K562 (cell line): ENCODE measurements at regions not wholly inside any gene's neighbourhood (a gene's known extent, or its start where the extent isn't known, plus 50 kb on each side); places are given as distances from the start of the nearest gene placed in this dataset.

Experiments
- ATAC-seq: fragments of 200-7000 bp; cut with Tn5 transposase; 3 replicates; pipeline ENCODE4 v1.9.1; 2020; ENCODE audit warnings: moderate library complexity
- BruUV-seq: library from RNA; stranded (reverse); fragments of 400-500 nt; replicated peaks from 2 replicates; lab custom pipeline; 2021; lab: Mats Ljungman, UMichigan
- CTCF ChIA-PET: fragments of 300-600 bp; formaldehyde crosslinking; extraction: SDS; loops from one replicate; lab custom pipeline; 2021; ENCODE audit warnings: low intra/inter-chr PET ratio; lab: Yijun Ruan, JAX
- POLR2A ChIA-PET: fragments of 300-600, 350-650 bp; sonication (Branson Sonifier 250); formaldehyde crosslinking; extraction: SDS; loops from one replicate; lab custom pipeline; 2021; ENCODE audit warnings: antibody characterized with exemption, inconsistent platforms; lab: Yijun Ruan, JAX
- DNase-seq, 4 experiments: peaks; one replicate each; pipeline versions ENCODE4 v3.0.0 to v3.0.0-alpha.2; 2011 to 2018; ENCODE audit warnings: low spot score in 3 of 4, mixed read lengths in 3 of 4; ENCODE audit errors: extremely low read depth in 1 of 4
- FAIRE-seq: peaks from 2 replicates; lab custom pipeline; 2011; peaks lifted over from hg19 to GRCh38; lab: Jason Lieb, UNC
- H2AFZ ChIP-seq: 2 replicates; pipeline ENCODE4 v1.6.0; 2011; ENCODE audit warnings: low read depth, low read length, control low read depth, inconsistent platforms
- H3K27ac ChIP-seq: fragments of 200-600 bp; 3 replicates; pipeline ENCODE4 v1.8.0; 2011; ENCODE audit warnings: low read depth, mild to moderate bottlenecking, control low read depth, inconsistent platforms, low read length, moderate library complexity, mixed read lengths; ENCODE audit errors: extremely low read depth
- H3K27me3 ChIP-seq, 2 experiments: fragments of 300-600 bp in 1 of 2; 2 replicates in 1 of 2; 3 replicates in 1 of 2; pipeline versions ENCODE4 v1.6.0 to v1.8.0; 2011; ENCODE audit warnings: inconsistent platforms in 2 of 2, low read length in 2 of 2, mild to moderate bottlenecking in 1 of 2, mixed read lengths in 1 of 2, moderate library complexity in 1 of 2; ENCODE audit not compliant: control insufficient read depth in 2 of 2, insufficient read depth in 2 of 2
- H3K36me3 ChIP-seq: fragments of 300-600 bp; 3 replicates; pipeline ENCODE4 v1.8.0; 2011; ENCODE audit warnings: mild to moderate bottlenecking, low read length, inconsistent platforms; ENCODE audit not compliant: control insufficient read depth, insufficient read depth
- H3K4me1 ChIP-seq, 2 experiments: fragments of 200-600 bp in 1 of 2; replicated peaks in 1 of 2; 2 replicates in 1 of 2; 3 replicates in 1 of 2; pipeline versions ENCODE4 v1.5.1 to v1.8.0; 2011; ENCODE audit warnings: inconsistent platforms in 2 of 2, low read length in 2 of 2, mild to moderate bottlenecking in 1 of 2, mixed read lengths in 1 of 2, moderate library complexity in 1 of 2; ENCODE audit not compliant: control insufficient read depth in 2 of 2, insufficient read depth in 2 of 2
- H3K4me2 ChIP-seq: 2 replicates; pipeline ENCODE4 v1.6.1; 2011; ENCODE audit warnings: low read length, control low read depth, inconsistent platforms, mixed read lengths; ENCODE audit not compliant: insufficient read depth
- H3K4me3 ChIP-seq: fragments of 200-600 bp; sonication (generic), shearing (Covaris generic); 2 replicates; pipeline ENCODE4 v1.5.1; 2016; ENCODE audit warnings: control low read depth, inconsistent platforms
- H3K79me2 ChIP-seq: fragments of 200-600 bp; 3 replicates; pipeline ENCODE4 v1.8.0; 2011; ENCODE audit warnings: low read length, inconsistent platforms; ENCODE audit not compliant: control insufficient read depth, insufficient read depth
- H3K9ac ChIP-seq, 2 experiments: 2 replicates each; pipeline versions ENCODE4 v1.6.0 to v1.6.1; 2011; ENCODE audit warnings: low read depth in 2 of 2, low read length in 2 of 2, control low read depth in 1 of 2, inconsistent platforms in 1 of 2, mild to moderate bottlenecking in 1 of 2, mixed read lengths in 1 of 2; ENCODE audit not compliant: insufficient read depth in 1 of 2
- H3K9me1 ChIP-seq: one replicate; pipeline ENCODE4 v1.6.0; 2011; ENCODE audit warnings: inconsistent platforms, mild to moderate bottlenecking, low read length, moderate library complexity; ENCODE audit not compliant: control insufficient read depth, insufficient read depth
- H3K9me3 ChIP-seq: replicated peaks from 2 replicates; pipeline ENCODE4 v1.5.1; 2011; ENCODE audit warnings: low read depth, low read length, inconsistent platforms; ENCODE audit not compliant: control insufficient read depth, insufficient read depth
- H4K20me1 ChIP-seq: replicated peaks from 2 replicates; pipeline ENCODE4 v1.6.1; 2011; ENCODE audit warnings: low read length, inconsistent platforms, mixed read lengths; ENCODE audit not compliant: control insufficient read depth, insufficient read depth
- DNMT1 ChIP-seq: fragments of 450-650 bp; IDR thresholded peaks from 2 replicates; pipeline ENCODE4 v1.6.1; 2016; ENCODE audit warnings: antibody characterized with exemption, mild to moderate bottlenecking
- ELK3 ChIP-seq: fragments of 450-650 bp; formaldehyde crosslinking; IDR thresholded peaks from 2 replicates; pipeline ENCODE4 v1.4.0; 2020; ENCODE audit warnings: mild to moderate bottlenecking
- ESRRB ChIP-seq: fragments of 250-450 bp; sonication (Bioruptor Pico); IDR thresholded peaks from 2 replicates; pipeline ENCODE4 v1.5.0; 2020; ENCODE audit warnings: mild to moderate bottlenecking, moderate library complexity, borderline replicate concordance
- HOMEZ ChIP-seq: fragments of 250-450 bp; sonication (Bioruptor Pico); IDR thresholded peaks from 2 replicates; pipeline ENCODE4 v1.4.0; 2020; ENCODE audit warnings: mild to moderate bottlenecking, moderate library complexity
- NRF1 ChIP-seq, 2 experiments: fragments of 450-650 bp; IDR thresholded peaks in 1 of 2; conservative IDR thresholded peaks in 1 of 2; 2 replicates each; pipeline ENCODE4 v1.6.1; 2014; ENCODE audit warnings: mild to moderate bottlenecking in 2 of 2
- SAFB2 ChIP-seq: fragments of 200-400 bp; formaldehyde crosslinking; IDR thresholded peaks from 2 replicates; pipeline ENCODE4 v1.6.1; 2018; ENCODE audit warnings: borderline replicate concordance, low read length, low read depth, moderate library complexity; ENCODE audit not compliant: severe bottlenecking
- ZEB2 ChIP-seq: fragments of 450-650 bp; IDR thresholded peaks from 2 replicates; pipeline ENCODE4 v1.6.1; 2016
- ZFX ChIP-seq: sonication (generic); formaldehyde crosslinking; IDR thresholded peaks from 2 replicates; pipeline ENCODE4 v1.8.0; 2022; ENCODE audit warnings: mild to moderate bottlenecking, missing genetic modification reagents, moderate library complexity
- ZNF644 ChIP-seq: fragments of 200-800 bp; sonication (Bioruptor generic); IDR thresholded peaks from 2 replicates; pipeline ENCODE4 v1.6.1; 2016; ENCODE audit warnings: low read depth, missing genetic modification characterization, missing compliant biosample characterization
- WGBS: fragments of 100-300 bp; shearing (Covaris generic); methylation state at CpG from one replicate; pipeline ENCODE4 v1.1.6; 2016; ENCODE audit warnings: low coverage, mixed read lengths; ENCODE audit not compliant: insufficient coverage; ENCODE audit errors: missing lambda C conversion rate; 5-methylcytosine and 5-hydroxymethylcytosine counted together
- in situ Hi-C: fragments of 300-500 bp; cut with MboI; formaldehyde crosslinking; loops from 4 replicates; pipeline ENCODE4 v1.15.0; 2018; ENCODE audit warnings: inconsistent platforms, mixed read lengths
- intact Hi-C: fragments of 100-400 bp; cut with micrococcal nuclease; formaldehyde crosslinking; loops from 2 replicates; pipeline ENCODE4 v1.14.2; 2022

DNA sequence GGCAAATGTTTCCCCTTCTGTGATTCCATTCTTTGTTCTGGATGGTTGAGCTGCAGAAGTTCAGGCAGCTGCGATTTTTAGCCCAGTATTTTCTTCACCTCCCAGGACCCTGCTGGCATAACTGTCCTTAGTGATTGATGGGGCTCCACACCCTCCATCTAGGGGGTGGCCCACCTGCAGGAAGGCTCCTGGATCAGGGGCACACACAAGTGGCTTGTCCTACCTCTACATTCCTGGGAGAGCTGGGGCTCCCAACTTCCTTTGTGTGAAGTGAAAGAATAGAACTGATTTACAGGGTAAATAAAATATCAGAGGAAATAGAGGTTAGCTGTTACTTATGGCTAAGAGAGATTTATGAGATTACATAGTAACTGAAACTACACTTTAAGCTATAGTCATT lies 129.5 kb upstream of the MAP3K7 start (continued):
- no peak for TF ChIP-seq SAFB2
- TF ChIP-seq ZNF644 (tag) = no peak
- TF ChIP-seq HOMEZ (CRISPR knock-in tag) = no peak

DNA sequence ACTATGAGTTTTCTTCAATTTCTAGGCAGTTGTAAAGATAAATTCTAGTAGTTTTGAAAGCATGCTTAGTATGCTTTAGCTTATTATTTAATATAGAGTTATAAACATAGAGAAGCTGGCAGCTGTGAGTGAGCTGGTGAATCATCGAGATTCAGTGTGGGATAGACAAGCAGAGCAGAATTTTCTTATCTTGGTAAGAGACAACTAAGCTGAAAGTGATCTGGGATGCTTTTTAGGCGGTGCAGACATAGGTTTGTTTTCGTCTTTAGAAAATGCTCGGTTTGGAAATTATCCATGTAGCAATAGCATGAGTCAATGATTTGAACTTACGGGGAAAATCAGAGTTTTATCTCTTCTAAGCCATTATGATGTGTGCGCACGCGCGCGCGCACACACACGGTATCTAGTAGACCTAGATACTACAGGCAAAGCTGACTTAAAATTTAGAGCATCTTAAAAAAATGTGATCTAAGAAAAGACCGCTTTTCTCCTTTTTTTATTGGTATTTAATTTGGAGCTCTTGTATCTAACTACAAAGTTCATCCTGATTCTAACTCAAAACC lies 128.3 kb upstream of the MAP3K7 start:
- in situ Hi-C loops (no loop called here), intact Hi-C loops (no loop called here)
- no peaks in the 10 kb centered on the region; a peak in 2 of 5 replicates for H3K27me3 ChIP-seq
- no peak overlapping the region for H2AFZ ChIP-seq
- BruUV-seq = no TSS peak
- FAIRE-seq (no peak), DNase-seq (no peak), ATAC-seq (no peak)
- CTCF ChIA-PET = no interaction called here
- no peaks in the 10 kb centered on the region for H3K36me3 ChIP-seq
- H3K4me3 ChIP-seq = no peak overlapping the region
- no peak overlapping the region for H3K27ac ChIP-seq
- no peaks in the 10 kb centered on the region for H3K4me1 ChIP-seq
- 13% methylated on average over 13 of the region's 13 CpGs for WGBS
- POLR2A ChIA-PET = interaction anchor here (0.8 kb wide), 1 partner anchor 12 kb away, joined by 3 read pairs; no protein-coding TSS in a partner anchor
- H3K9ac ChIP-seq = no peak overlapping the region
- no peaks in the 10 kb centered on the region for H3K9me3 ChIP-seq
- no peaks in the 10 kb centered on the region for H3K79me2 ChIP-seq
- TF ChIP-seq ZFX (no peak), DNMT1 (no peak), NRF1 (conservative IDR thresholded peaks at IDR 0.05 in 1 of 2, IDR thresholded peaks at IDR 0.05 in 1 of 2) (peak; percentile 32 to 39; a peak in 2 of 4 replicates), ZEB2 (no peak), ESRRB (CRISPR knock-in tag) (no peak), ELK3 (CRISPR knock-in tag) (no peak)
- H3K9me1 ChIP-seq = no peaks in the 10 kb centered on the region
- H4K20me1 ChIP-seq = no peaks in the 10 kb centered on the region
- no peak overlapping the region for H3K4me2 ChIP-seq
